MM.1S (cell line): ENCODE measurements at regions not wholly inside any gene's neighbourhood (a gene's known extent, or its start where the extent isn't known, plus 50 kb on each side); places are given as distances from the start of the nearest gene placed in this dataset.

Experiments
- DNase-seq: peaks from one replicate; pipeline ENCODE4 v3.0.0-alpha.2; 2015
- H2AFZ ChIP-seq: fragments of 300-600 bp; sonication (generic); 2 replicates; pipeline ENCODE4 v1.6.0; 2016; ENCODE audit warnings: antibody characterized with exemption, low read length
- H3F3A ChIP-seq: fragments of 300-600 bp; sonication (generic); 2 replicates; pipeline ENCODE4 v1.6.1; 2016; ENCODE audit warnings: mild to moderate bottlenecking, antibody characterized with exemption, low read length, moderate library complexity, mixed read lengths; ENCODE audit not compliant: insufficient read depth
- H3K27ac ChIP-seq: fragments of 300-600 bp; sonication (generic); 2 replicates; pipeline ENCODE4 v1.5.1; 2016; ENCODE audit warnings: mild to moderate bottlenecking, low read length
- H3K27me3 ChIP-seq: fragments of 300-600 bp; sonication (generic); replicated peaks from 2 replicates; pipeline ENCODE4 v1.6.0; 2016; ENCODE audit warnings: low read length; ENCODE audit not compliant: insufficient read depth
- H3K36me3 ChIP-seq: fragments of 300-600 bp; sonication (generic); replicated peaks from 2 replicates; pipeline ENCODE4 v1.6.1; 2016; ENCODE audit warnings: mild to moderate bottlenecking, low read length, mixed read lengths; ENCODE audit not compliant: insufficient read depth
- H3K4me1 ChIP-seq: fragments of 300-600 bp; sonication (generic); 2 replicates; pipeline ENCODE4 v1.6.1; 2016; ENCODE audit warnings: low read length, mixed read lengths
- H3K4me2 ChIP-seq: fragments of 300-600 bp; sonication (generic); 2 replicates; pipeline ENCODE4 v1.6.0; 2016; ENCODE audit warnings: low read depth, low read length
- H3K4me3 ChIP-seq: fragments of 300-600 bp; sonication (generic); 2 replicates; pipeline ENCODE4 v1.5.1; 2016; ENCODE audit warnings: low read length, mixed read lengths
- H3K79me2 ChIP-seq: fragments of 300-600 bp; sonication (generic); 2 replicates; pipeline ENCODE4 v1.6.1; 2016; ENCODE audit warnings: mixed run types, low read length, mixed read lengths
- H3K9ac ChIP-seq: fragments of 300-600 bp; sonication (generic); 2 replicates; pipeline ENCODE4 v1.6.1; 2016; ENCODE audit warnings: low read length, mixed read lengths
- H3K9me2 ChIP-seq: fragments of 300-600 bp; sonication (generic); replicated peaks from 2 replicates; pipeline ENCODE4 v1.6.1; 2016; ENCODE audit warnings: mild to moderate bottlenecking, low read length, mixed read lengths; ENCODE audit not compliant: insufficient read depth
- H3K9me3 ChIP-seq: fragments of 300-600 bp; sonication (generic); replicated peaks from 2 replicates; pipeline ENCODE4 v1.6.1; 2016; ENCODE audit warnings: mild to moderate bottlenecking, low read length, mixed read lengths; ENCODE audit not compliant: insufficient read depth
- H4K20me1 ChIP-seq: fragments of 300-600 bp; sonication (generic); 2 replicates; pipeline ENCODE4 v1.6.1; 2016; ENCODE audit warnings: mild to moderate bottlenecking, low read length, moderate library complexity, mixed read lengths; ENCODE audit not compliant: insufficient read depth
- CTCF ChIP-seq: fragments of 300-600 bp; sonication (generic); IDR thresholded peaks from 2 replicates; pipeline ENCODE4 v1.5.1; 2016; ENCODE audit warnings: antibody characterized with exemption, low read length, mixed read lengths
- EZH2 ChIP-seq: fragments of 300-600 bp; sonication (generic); optimal IDR thresholded peaks from 2 replicates; pipeline ENCODE3; 2017; ENCODE audit warnings: low read depth, mild to moderate bottlenecking, antibody characterized with exemption, low read length, mixed read lengths
- EZH2phosphoT487 ChIP-seq: fragments of 300-600 bp; sonication (generic); IDR thresholded peaks from 2 replicates; pipeline ENCODE4 v1.6.1; 2018; ENCODE audit warnings: antibody characterized with exemption, low read length

DNA sequence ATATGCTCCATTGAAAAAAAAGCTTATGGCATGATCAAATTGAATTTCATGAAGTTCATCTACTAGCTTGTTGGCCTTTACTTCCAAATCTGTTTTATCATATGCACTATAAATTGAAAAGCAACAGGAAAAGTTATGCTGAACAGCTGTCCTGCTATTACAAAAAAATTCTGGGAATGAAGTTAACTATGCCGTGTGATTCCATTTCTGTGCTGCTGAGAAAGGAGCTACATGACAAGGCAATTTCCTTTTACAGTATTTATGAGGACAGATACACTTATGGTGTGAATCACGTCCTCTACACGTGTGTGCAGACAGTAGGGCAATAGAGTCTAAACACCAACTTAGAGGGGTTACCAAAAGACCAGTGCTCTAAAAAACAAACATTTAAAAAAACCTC is 426.5 kb upstream of the AKR1E2 start:
- no peak for DNase-seq
- H2AFZ ChIP-seq = no peak overlapping the region
- H3K27me3 ChIP-seq = no peaks in the 10 kb centered on the region
- H3K9ac ChIP-seq = no peak overlapping the region
- no peak overlapping the region for H3K4me2 ChIP-seq
- no peaks in the 10 kb centered on the region for H3K4me1 ChIP-seq
- no peaks in the 10 kb centered on the region for H4K20me1 ChIP-seq
- no peaks in the 10 kb centered on the region for H3K9me3 ChIP-seq
- TF ChIP-seq EZH2phosphoT487 = no peak
- no peak for TF ChIP-seq EZH2
- no peak for TF ChIP-seq CTCF
- no peak overlapping the region for H3K27ac ChIP-seq
- no peaks in the 10 kb centered on the region for H3F3A ChIP-seq
- no peaks in the 10 kb centered on the region for H3K79me2 ChIP-seq
- H3K4me3 ChIP-seq = no peak overlapping the region
- H3K36me3 ChIP-seq = no peaks in the 10 kb centered on the region
- H3K9me2 ChIP-seq = no peaks in the 10 kb centered on the region

DNA sequence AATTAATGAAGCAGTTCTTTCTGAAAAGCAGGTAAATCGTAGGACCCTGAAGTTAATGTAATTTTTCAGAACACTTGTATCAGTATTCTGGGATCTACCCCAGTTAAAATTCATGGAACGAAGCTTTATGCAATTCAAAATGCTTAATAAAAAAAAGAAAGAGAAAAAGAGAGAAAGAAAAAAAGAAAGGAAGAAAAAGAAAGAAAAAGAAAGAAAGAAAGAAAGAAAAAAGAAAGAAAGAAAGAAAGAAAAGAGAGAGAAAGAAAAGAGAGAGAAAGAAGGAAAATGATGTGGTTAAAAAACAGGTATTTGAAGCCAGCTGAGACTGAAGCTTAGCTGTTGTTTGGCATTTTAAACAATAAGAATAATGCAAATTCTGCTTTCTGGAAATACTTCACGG is 427.4 kb upstream of the AKR1E2 start:
- Histone ChIP-seq H3K9ac (no peak overlapping the region), H3K4me2 (no peak overlapping the region), H2AFZ (no peak overlapping the region), H3K4me1 (no peaks in the 10 kb centered on the region), H3K9me2 (no peaks in the 10 kb centered on the region), H3K27ac (no peak overlapping the region), H3K27me3 (no peaks in the 10 kb centered on the region), H3K36me3 (no peaks in the 10 kb centered on the region), H3K9me3 (no peaks in the 10 kb centered on the region), H3K4me3 (no peak overlapping the region), H3K79me2 (no peaks in the 10 kb centered on the region), H3F3A (no peaks in the 10 kb centered on the region), H4K20me1 (no peaks in the 10 kb centered on the region)
- no peak for DNase-seq
- TF ChIP-seq CTCF = no peak
- no peak for TF ChIP-seq EZH2
- no peak for TF ChIP-seq EZH2phosphoT487

- H3K27ac ChIP-seq = no peak overlapping the region
- H4K20me1 ChIP-seq = no peaks in the 10 kb centered on the region
- no peaks in the 10 kb centered on the region for H3K79me2 ChIP-seq
- TF ChIP-seq CTCF = no peak
- TF ChIP-seq EZH2 = no peak
- TF ChIP-seq EZH2phosphoT487 = no peak
- no peaks in the 10 kb centered on the region for H3K9me3 ChIP-seq
- no peaks in the 10 kb centered on the region for H3K9me2 ChIP-seq
- H2AFZ ChIP-seq = no peak overlapping the region
- no peaks in the 10 kb centered on the region for H3K4me1 ChIP-seq
- no peaks in the 10 kb centered on the region for H3K36me3 ChIP-seq
- no peak overlapping the region for H3K9ac ChIP-seq
- H3F3A ChIP-seq = no peaks in the 10 kb centered on the region
- H3K27me3 ChIP-seq = no peaks in the 10 kb centered on the region
- H3K4me2 ChIP-seq = no peak overlapping the region
- DNase-seq = no peak
- H3K4me3 ChIP-seq = no peak overlapping the region
These were observed 428.7 kb upstream of the AKR1E2 start for GRCh38 chr10:4397337-4397736.
